ENCODE measurements at regions not wholly inside any gene's neighbourhood (a gene's known extent, or its start where the extent isn't known, plus 50 kb on each side); places are given as distances from the start of the nearest gene placed in this dataset.
A peak's percentile ranks its signal among the peaks of the same experiment; 100 is the strongest.

DNA sequence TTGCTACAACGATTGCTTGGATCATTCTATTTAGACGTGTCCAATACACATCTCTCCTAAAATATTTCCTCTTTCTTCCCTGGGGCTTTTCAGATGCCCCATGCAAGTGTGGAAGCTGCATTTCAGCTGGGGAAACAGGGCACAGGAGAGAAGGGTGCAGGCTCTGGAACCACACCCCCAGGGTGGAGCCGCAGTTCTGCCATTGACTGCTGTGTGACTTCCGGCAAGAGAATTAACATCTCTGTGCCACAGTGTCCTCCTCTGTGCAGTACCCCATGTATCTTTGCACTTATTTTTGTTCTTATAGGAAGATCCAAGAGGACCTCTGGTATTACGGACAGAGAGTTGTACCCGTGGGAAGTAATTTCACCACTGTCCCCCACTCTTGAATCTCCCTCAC lies 405.3 kb upstream of the EEF2KMT start:
- H3K36me3 Mint-ChIP-seq (ENCODE audit: low read depth) = no peaks in the 10 kb centered on the region
- TF ChIP-seq, protein P1, sequence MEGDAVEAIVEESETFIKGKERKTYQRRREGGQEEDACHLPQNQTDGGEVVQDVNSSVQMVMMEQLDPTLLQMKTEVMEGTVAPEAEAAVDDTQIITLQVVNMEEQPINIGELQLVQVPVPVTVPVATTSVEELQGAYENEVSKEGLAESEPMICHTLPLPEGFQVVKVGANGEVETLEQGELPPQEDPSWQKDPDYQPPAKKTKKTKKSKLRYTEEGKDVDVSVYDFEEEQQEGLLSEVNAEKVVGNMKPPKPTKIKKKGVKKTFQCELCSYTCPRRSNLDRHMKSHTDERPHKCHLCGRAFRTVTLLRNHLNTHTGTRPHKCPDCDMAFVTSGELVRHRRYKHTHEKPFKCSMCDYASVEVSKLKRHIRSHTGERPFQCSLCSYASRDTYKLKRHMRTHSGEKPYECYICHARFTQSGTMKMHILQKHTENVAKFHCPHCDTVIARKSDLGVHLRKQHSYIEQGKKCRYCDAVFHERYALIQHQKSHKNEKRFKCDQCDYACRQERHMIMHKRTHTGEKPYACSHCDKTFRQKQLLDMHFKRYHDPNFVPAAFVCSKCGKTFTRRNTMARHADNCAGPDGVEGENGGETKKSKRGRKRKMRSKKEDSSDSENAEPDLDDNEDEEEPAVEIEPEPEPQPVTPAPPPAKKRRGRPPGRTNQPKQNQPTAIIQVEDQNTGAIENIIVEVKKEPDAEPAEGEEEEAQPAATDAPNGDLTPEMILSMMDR (IDR thresholded peaks at IDR 0.05; ENCODE audit: unreplicated experiment in 3 of 3) = no peak
- H3K4me3 Mint-ChIP-seq = no peak overlapping the region
- peaks cover 37% of the 10 kb centered on the region for H3K4me1 Mint-ChIP-seq
- H3K27ac Mint-ChIP-seq = no peak overlapping the region
- H3K9me3 Mint-ChIP-seq = no peaks in the 10 kb centered on the region
- peaks cover 20% of the 10 kb centered on the region for H3K27me3 Mint-ChIP-seq (ENCODE audit: low read depth)

DNA sequence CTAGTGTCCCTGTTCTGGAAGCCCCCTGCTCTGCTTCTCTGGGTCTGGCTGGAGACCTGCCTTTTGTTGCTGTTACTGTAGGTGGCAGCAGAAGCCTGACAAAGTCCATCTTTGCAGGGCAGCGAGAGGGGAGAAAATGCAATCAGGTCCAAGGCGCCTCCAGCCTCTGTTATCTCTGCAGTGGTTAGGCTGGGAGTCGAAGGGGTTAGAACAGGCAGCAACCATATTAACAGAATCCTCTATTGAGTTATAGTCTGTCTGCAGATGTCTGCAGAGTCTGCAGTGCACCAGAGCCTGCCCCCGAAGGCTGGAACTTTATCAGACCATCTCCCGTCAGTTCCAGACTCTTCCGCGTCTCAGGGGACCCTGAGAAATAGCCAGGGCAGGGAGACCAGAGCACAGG lies 404.9 kb upstream of the EEF2KMT start:
- Mint-ChIP-seq H3K36me3 (ENCODE audit: low read depth) (no peaks in the 10 kb centered on the region), H3K27me3 (ENCODE audit: low read depth) (peaks cover 20% of the 10 kb centered on the region), H3K9me3 (no peaks in the 10 kb centered on the region), H3K4me3 (no peak overlapping the region), H3K4me1 (peaks cover 37% of the 10 kb centered on the region), H3K27ac (peak overlapping the region in 1 of 3 experiments; percentile 18)
- TF ChIP-seq, protein P1 (IDR thresholded peaks at IDR 0.05; ENCODE audit: unreplicated experiment in 3 of 3) = peak; percentile 55 to 69 (median 58)

DNA sequence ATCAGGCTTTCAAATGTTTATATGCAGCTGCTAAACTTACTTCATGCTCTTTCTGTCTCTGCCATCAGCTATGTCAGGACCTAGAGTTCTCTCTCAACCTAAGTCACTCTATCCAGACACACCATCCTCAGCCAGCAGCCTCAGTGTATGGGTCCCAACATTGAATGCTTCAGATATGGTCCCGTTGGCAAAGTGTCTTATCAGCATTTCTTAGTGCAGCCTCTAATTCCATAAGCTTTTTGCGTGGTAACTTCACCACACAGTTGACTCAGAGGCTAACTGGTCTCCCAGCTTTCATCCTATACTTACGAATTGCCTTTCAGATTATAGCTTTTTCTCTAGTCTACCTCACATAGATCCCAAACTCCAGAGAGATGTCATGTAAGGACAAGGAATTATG lies 402.9 kb upstream of the EEF2KMT start:
- no peaks in the 10 kb centered on the region for H3K9me3 Mint-ChIP-seq
- TF ChIP-seq, protein P1 (IDR thresholded peaks at IDR 0.05; ENCODE audit: unreplicated experiment in 3 of 3) = no peak
- no peaks in the 10 kb centered on the region for H3K36me3 Mint-ChIP-seq (ENCODE audit: low read depth)
- peaks cover 26% of the 10 kb centered on the region for H3K4me1 Mint-ChIP-seq
- peaks cover 17% of the 10 kb centered on the region for H3K27me3 Mint-ChIP-seq (ENCODE audit: low read depth)
- no peak overlapping the region for H3K27ac Mint-ChIP-seq
- H3K4me3 Mint-ChIP-seq = no peak overlapping the region

DNA sequence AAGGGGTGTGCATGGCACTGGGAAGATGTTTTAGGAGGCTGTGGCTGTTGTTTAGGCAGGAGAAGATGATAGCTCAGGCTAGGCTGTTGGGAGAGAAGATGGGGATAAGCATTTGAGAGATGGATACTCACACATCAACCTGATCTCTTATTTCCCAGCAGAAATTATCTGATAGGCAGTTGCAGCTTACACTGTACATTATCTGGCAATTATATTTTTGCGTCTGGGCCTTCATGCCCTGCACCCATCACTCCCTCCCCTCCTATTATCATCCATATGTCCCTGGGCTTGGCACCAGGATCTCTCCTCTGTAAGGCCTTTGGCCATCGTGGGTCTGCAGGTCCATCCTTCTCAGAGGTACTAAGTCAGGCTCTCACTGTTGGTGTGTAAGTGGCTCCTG lies 401.0 kb upstream of the EEF2KMT start:
- Mint-ChIP-seq H3K9me3 (no peaks in the 10 kb centered on the region), H3K27ac (no peak overlapping the region), H3K36me3 (ENCODE audit: low read depth) (no peaks in the 10 kb centered on the region), H3K4me3 (no peak overlapping the region), H3K4me1 (peaks cover 6% of the 10 kb centered on the region), H3K27me3 (ENCODE audit: low read depth) (peaks cover 25% of the 10 kb centered on the region)
- TF ChIP-seq, protein P1 (IDR thresholded peaks at IDR 0.05; ENCODE audit: unreplicated experiment in 3 of 3) = no peak

DNA sequence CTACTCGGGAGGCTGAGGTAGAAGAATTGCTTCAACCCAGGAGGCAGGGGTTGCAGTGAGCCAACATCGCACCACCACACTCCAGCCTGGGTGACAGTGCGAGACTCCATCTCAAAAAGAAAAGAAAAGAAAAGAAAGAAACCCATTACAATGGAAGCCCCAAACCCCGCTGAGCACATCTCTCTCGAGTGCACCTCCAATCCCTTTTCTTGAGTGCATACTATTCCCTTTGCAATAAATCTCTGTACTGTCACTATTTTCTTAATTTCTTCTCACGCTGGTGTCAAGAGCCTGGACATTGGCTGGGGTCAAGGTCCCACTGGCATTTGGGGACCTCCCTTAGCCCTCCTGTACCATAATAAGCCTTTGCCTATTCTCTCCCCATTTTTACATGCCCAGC lies 398.4 kb upstream of the EEF2KMT start:
- H3K27me3 Mint-ChIP-seq (ENCODE audit: low read depth) = peaks cover 24% of the 10 kb centered on the region
- no peaks in the 10 kb centered on the region for H3K36me3 Mint-ChIP-seq (ENCODE audit: low read depth)
- no peaks in the 10 kb centered on the region for H3K9me3 Mint-ChIP-seq
- H3K4me3 Mint-ChIP-seq = no peak overlapping the region
- H3K27ac Mint-ChIP-seq = no peak overlapping the region
- no peaks in the 10 kb centered on the region for H3K4me1 Mint-ChIP-seq
- TF ChIP-seq, protein P1 (IDR thresholded peaks at IDR 0.05; ENCODE audit: unreplicated experiment in 3 of 3) = no peak

DNA sequence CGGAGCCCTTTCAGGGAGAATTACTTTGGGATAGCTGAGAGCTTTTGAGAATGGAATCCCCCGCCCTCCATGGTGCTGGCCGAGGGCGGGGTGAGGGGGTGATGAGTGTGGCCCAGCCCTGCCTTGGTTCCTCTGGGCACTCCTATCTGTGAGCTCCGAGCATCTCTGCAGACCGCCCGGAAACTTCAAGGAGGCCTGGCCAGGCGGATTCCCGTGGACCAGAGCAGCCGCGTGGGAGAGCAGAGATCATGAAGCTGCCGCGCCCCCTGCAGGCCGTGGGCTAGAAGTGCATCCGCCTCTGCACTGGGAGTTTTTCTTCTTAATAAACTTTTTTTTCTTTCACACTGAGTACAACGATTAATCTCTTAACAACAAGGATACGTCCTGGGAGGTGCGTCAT lies 392.9 kb upstream of the EEF2KMT start:
- H3K9me3 Mint-ChIP-seq = no peaks in the 10 kb centered on the region
- no peak overlapping the region for H3K4me3 Mint-ChIP-seq
- no peaks in the 10 kb centered on the region for H3K36me3 Mint-ChIP-seq (ENCODE audit: low read depth)
- no peaks in the 10 kb centered on the region for H3K4me1 Mint-ChIP-seq
- no peak overlapping the region for H3K27ac Mint-ChIP-seq
- H3K27me3 Mint-ChIP-seq (ENCODE audit: low read depth) = peaks cover 14% of the 10 kb centered on the region
- TF ChIP-seq, protein P1 (IDR thresholded peaks at IDR 0.05; ENCODE audit: unreplicated experiment in 3 of 3) = peak; percentile 87 to 95 (median 88)

Data from nephron (organoid).